K562 (cell line): ENCODE measurements at regions not wholly inside any gene's neighbourhood (a gene's known extent, or its start where the extent isn't known, plus 50 kb on each side); places are given as distances from the start of the nearest gene placed in this dataset.
A peak's percentile ranks its signal among the peaks of the same experiment; 100 is the strongest.

Source experiments
- ATF3 ChIP-seq, 2 experiments: fragments of 450-650 bp in 1 of 2; sonication (generic) in 1 of 2; formaldehyde crosslinking in 1 of 2; IDR thresholded peaks in 1 of 2; conservative IDR thresholded peaks in 1 of 2; 2 replicates each; pipeline versions ENCODE4 v1.6.1 to v1.8.1; 2016 to 2023; ENCODE audit warnings: mild to moderate bottlenecking in 2 of 2, moderate library complexity in 2 of 2, inconsistent platforms in 1 of 2, missing genetic modification reagents in 1 of 2
- CHAMP1 ChIP-seq: fragments of 450-650 bp; IDR thresholded peaks from 2 replicates; pipeline ENCODE4 v1.6.1; 2016; ENCODE audit warnings: mild to moderate bottlenecking
- ETV5 ChIP-seq: sonication (generic); formaldehyde crosslinking; IDR thresholded peaks from 2 replicates; pipeline ENCODE4 v1.4.0; 2020; ENCODE audit warnings: low read depth, mild to moderate bottlenecking, missing genetic modification reagents
- GABPB1 ChIP-seq: sonication (generic); formaldehyde crosslinking; IDR thresholded peaks from 2 replicates; pipeline ENCODE4 v1.8.0; 2022; ENCODE audit warnings: mild to moderate bottlenecking, missing genetic modification reagents
- TRIM28 ChIP-seq: fragments of 450-650 bp; IDR thresholded peaks from 2 replicates; pipeline ENCODE4 v1.6.1; 2017
- ZNF24 ChIP-seq: fragments of 450-650 bp; IDR thresholded peaks from 2 replicates; pipeline ENCODE4 v1.6.1; 2016
- ZNF436 ChIP-seq: fragments of 250-450, 450-650 bp; sonication (Bioruptor Pico); formaldehyde crosslinking; IDR thresholded peaks from 2 replicates; pipeline ENCODE4 v1.7.0; 2020; ENCODE audit warnings: mild to moderate bottlenecking
- TF ChIP-seq, protein P1 (sequence below): sonication (generic); formaldehyde crosslinking; IDR thresholded peaks from 2 replicates; pipeline ENCODE4 v1.8.0; 2022; ENCODE audit warnings: mild to moderate bottlenecking, missing genetic modification reagents

- TF ChIP-seq ATF3 (IDR thresholded peaks at IDR 0.05) (no peak), ATF3 (CRISPR knock-in tag; conservative IDR thresholded peaks at IDR 0.05) (no peak), ETV5 (CRISPR knock-in tag) (no peak; the same call in 1 of the 2 replicates), ZNF24 (0 out of 2 replicates have a peak, but pooled peaks have one; percentile 16), GABPB1 (CRISPR knock-in tag) (peak; percentile 78), CHAMP1 (0 out of 2 replicates have a peak, but pooled peaks have one; percentile 13), TRIM28 (0 out of 2 replicates have a peak, but pooled peaks have one; percentile 13), ZNF436 (CRISPR knock-in tag) (no peak)
- TF ChIP-seq, protein P1, sequence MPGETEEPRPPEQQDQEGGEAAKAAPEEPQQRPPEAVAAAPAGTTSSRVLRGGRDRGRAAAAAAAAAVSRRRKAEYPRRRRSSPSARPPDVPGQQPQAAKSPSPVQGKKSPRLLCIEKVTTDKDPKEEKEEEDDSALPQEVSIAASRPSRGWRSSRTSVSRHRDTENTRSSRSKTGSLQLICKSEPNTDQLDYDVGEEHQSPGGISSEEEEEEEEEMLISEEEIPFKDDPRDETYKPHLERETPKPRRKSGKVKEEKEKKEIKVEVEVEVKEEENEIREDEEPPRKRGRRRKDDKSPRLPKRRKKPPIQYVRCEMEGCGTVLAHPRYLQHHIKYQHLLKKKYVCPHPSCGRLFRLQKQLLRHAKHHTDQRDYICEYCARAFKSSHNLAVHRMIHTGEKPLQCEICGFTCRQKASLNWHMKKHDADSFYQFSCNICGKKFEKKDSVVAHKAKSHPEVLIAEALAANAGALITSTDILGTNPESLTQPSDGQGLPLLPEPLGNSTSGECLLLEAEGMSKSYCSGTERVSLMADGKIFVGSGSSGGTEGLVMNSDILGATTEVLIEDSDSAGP (CRISPR knock-in tag), result no peak
Measured at GRCh38 chr1:212557739-212558692, 50.5 kb upstream of the ATF3 start (continued).
